Mammary epithelial cell (primary cell): ENCODE measurements at regions not wholly inside any gene's neighbourhood (a gene's known extent, or its start where the extent isn't known, plus 50 kb on each side); places are given as distances from the start of the nearest gene placed in this dataset.

Source experiments
- CTCF ChIP-seq, 2 donors: IDR thresholded peaks in 1 of 2; conservative IDR thresholded peaks in 1 of 2; 2 replicates each; pipeline ENCODE4 v1.5.1; 2011 to 2012; ENCODE audit warnings: inconsistent platforms in 2 of 2, low read length in 2 of 2, mild to moderate bottlenecking in 2 of 2, control low read depth in 1 of 2, low read depth in 1 of 2; ENCODE audit not compliant: insufficient read depth in 1 of 2; ENCODE audit errors: extremely low read depth in 1 of 2
- EZH2 ChIP-seq: IDR thresholded peaks from 2 replicates; pipeline ENCODE4 v1.6.1; 2012; ENCODE audit warnings: low read length, inconsistent platforms, borderline replicate concordance

GRCh38 chr6:113558431-113558830 lies 298.7 kb upstream of the MARCKS start:
- TF ChIP-seq CTCF (conservative IDR thresholded peaks at IDR 0.05 in 1 of 2, IDR thresholded peaks at IDR 0.05 in 1 of 2; ENCODE audit: extremely low read depth in 1 of 2, insufficient read depth in 1 of 2, low read depth in 1 of 2, low read length in 2 of 2) (no peak), EZH2 (no peak)
